HG03139 (cell line): ENCODE measurements at regions not wholly inside any gene's neighbourhood (a gene's known extent, or its start where the extent isn't known, plus 50 kb on each side); places are given as distances from the start of the nearest gene placed in this dataset.
"Not testable (repeated sequence)": the region's sequence is repeated elsewhere in the genome, so short reads cannot be mapped to it uniquely, and the experiment has no call there.

Source experiments
- ATAC-seq: cut with Tn5 transposase; IDR thresholded peaks from one replicate; pipeline ENCODE4 v1.9.1; 2021; ENCODE audit not compliant: unreplicated experiment

- no peak for ATAC-seq
These were observed 402.2 kb upstream of the TCF4 start for GRCh38 chr18:55990186-55990585.

- no peak for ATAC-seq
These were observed 400.5 kb upstream of the TCF4 start for GRCh38 chr18:55988537-55988936.

GRCh38 chr18:55983433-55983832 lies 395.4 kb upstream of the TCF4 start:
- ATAC-seq, result no peak

GRCh38 chr18:55982992-55983391 lies 395.0 kb upstream of the TCF4 start:
- ATAC-seq, result no peak

- no peak for ATAC-seq
These were observed 393.9 kb upstream of the TCF4 start for GRCh38 chr18:55981712-55982475.

- ATAC-seq, result no peak
These were observed 386.5 kb upstream of the TCF4 start for GRCh38 chr18:55974521-55974920.

- ATAC-seq, result no peak
These were observed 380.6 kb upstream of the TCF4 start for GRCh38 chr18:55968550-55968949.

- no peak for ATAC-seq
These were observed 379.0 kb upstream of the TCF4 start for GRCh38 chr18:55967019-55967418.

GRCh38 chr18:55964171-55964570 lies 376.2 kb upstream of the TCF4 start:
- no peak for ATAC-seq

GRCh38 chr18:55953326-55953725 lies 365.3 kb upstream of the TCF4 start:
- ATAC-seq, result no peak

- ATAC-seq, result not testable (repeated sequence)
These were observed 363.7 kb upstream of the TCF4 start for GRCh38 chr18:55951738-55952137.

GRCh38 chr18:55950379-55951166 lies 362.6 kb upstream of the TCF4 start:
- no peak for ATAC-seq

- ATAC-seq, result no peak
These were observed 346.8 kb upstream of the TCF4 start for GRCh38 chr18:55934821-55935220.

GRCh38 chr18:55932675-55933074 lies 344.7 kb upstream of the TCF4 start:
- no peak for ATAC-seq

GRCh38 chr18:55927831-55928230 lies 339.8 kb upstream of the TCF4 start:
- no peak for ATAC-seq

GRCh38 chr18:55925772-55926171 lies 337.8 kb upstream of the TCF4 start:
- ATAC-seq, result no peak

GRCh38 chr18:55920063-55920462 lies 332.1 kb upstream of the TCF4 start:
- ATAC-seq, result no peak

GRCh38 chr18:55918444-55918843 lies 330.5 kb upstream of the TCF4 start:
- ATAC-seq, result no peak

GRCh38 chr18:55912919-55913318 lies 324.9 kb upstream of the TCF4 start:
- no peak for ATAC-seq

GRCh38 chr18:55912071-55912470 lies 324.1 kb upstream of the TCF4 start:
- ATAC-seq, result no peak

- no peak for ATAC-seq
These were observed 322.3 kb upstream of the TCF4 start for GRCh38 chr18:55910296-55910695.

GRCh38 chr18:55908901-55909366 lies 320.9 kb upstream of the TCF4 start:
- ATAC-seq, result no peak
